ENCODE measurements at regions not wholly inside any gene's neighbourhood (a gene's known extent, or its start where the extent isn't known, plus 50 kb on each side); places are given as distances from the start of the nearest gene placed in this dataset.
"Not testable (repeated sequence)": the region's sequence is repeated elsewhere in the genome, so short reads cannot be mapped to it uniquely, and the experiment has no call there.

- in situ Hi-C loops (cut with MboI; ENCODE audit: low sequenced_read_pairs, unreplicated experiment): no loop called here
- no peak for DNase-seq (ENCODE audit: low spot score)
- TF ChIP-seq, protein P1, sequence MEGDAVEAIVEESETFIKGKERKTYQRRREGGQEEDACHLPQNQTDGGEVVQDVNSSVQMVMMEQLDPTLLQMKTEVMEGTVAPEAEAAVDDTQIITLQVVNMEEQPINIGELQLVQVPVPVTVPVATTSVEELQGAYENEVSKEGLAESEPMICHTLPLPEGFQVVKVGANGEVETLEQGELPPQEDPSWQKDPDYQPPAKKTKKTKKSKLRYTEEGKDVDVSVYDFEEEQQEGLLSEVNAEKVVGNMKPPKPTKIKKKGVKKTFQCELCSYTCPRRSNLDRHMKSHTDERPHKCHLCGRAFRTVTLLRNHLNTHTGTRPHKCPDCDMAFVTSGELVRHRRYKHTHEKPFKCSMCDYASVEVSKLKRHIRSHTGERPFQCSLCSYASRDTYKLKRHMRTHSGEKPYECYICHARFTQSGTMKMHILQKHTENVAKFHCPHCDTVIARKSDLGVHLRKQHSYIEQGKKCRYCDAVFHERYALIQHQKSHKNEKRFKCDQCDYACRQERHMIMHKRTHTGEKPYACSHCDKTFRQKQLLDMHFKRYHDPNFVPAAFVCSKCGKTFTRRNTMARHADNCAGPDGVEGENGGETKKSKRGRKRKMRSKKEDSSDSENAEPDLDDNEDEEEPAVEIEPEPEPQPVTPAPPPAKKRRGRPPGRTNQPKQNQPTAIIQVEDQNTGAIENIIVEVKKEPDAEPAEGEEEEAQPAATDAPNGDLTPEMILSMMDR (IDR thresholded peaks at IDR 0.05; ENCODE audit: borderline replicate concordance, control extremely low read depth, extremely low read depth, insufficient read depth, missing control alignments): no peak
Observed at GRCh38 chr13:86309881-86310280, 510.7 kb upstream of the SLITRK6 start.

- TF ChIP-seq, protein P1 (IDR thresholded peaks at IDR 0.05; ENCODE audit: borderline replicate concordance, control extremely low read depth, extremely low read depth, insufficient read depth, missing control alignments): no peak
- DNase-seq (ENCODE audit: low spot score): no peak
- in situ Hi-C loops (cut with MboI; ENCODE audit: low sequenced_read_pairs, unreplicated experiment): no loop called here
Observed at GRCh38 chr13:86313421-86313820, 514.2 kb upstream of the SLITRK6 start.

DNA sequence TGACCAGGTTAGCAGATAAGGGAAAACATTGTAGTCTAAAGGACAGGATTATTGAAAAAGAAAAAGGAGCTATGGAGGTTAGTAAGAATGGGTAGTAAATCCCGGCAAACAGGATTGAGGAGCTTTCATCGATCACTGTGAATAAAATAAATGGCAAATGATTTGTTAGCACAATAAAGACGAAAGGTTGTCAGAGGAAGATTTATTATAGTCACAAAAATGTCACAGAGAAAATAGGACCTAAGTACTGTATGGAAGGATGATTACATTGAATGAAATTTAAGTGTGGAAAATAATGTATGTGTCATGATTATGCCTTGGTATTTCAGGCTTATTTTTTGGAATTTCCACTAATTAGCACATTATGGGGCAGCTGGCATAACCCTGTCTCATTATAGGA is 519.2 kb upstream of the SLITRK6 start:
- in situ Hi-C loops (cut with MboI; ENCODE audit: low sequenced_read_pairs, unreplicated experiment): no loop called here
- TF ChIP-seq, protein P1 (IDR thresholded peaks at IDR 0.05; ENCODE audit: borderline replicate concordance, control extremely low read depth, extremely low read depth, insufficient read depth, missing control alignments): no peak
- no peak for DNase-seq (ENCODE audit: low spot score)

GRCh38 chr13:86324191-86324590 is 525.0 kb upstream of the SLITRK6 start:
- DNase-seq (ENCODE audit: low spot score): no peak
- in situ Hi-C loops (cut with MboI; ENCODE audit: low sequenced_read_pairs, unreplicated experiment): no loop called here
- TF ChIP-seq, protein P1 (IDR thresholded peaks at IDR 0.05; ENCODE audit: borderline replicate concordance, control extremely low read depth, extremely low read depth, insufficient read depth, missing control alignments): no peak

DNA sequence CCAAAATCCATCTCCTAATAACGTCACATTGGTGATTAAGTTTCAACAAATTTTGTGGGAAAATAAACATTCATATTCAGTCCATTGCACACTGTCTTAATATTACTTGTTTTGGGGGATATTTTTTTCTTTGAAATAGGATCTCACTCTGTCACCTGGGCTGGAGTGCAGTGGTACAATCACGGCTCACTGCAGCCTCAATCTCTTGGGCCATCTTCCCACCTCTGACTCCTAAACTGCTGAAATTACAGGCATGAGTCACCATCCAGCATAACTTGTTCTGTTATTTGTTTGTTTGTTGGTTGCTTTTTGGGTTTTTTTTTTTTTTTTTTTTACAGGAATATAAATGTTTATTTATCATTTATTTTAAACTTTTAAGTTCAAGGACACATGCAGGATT is 556.1 kb upstream of the SLITRK6 start:
- no peak for DNase-seq (ENCODE audit: low spot score)
- TF ChIP-seq, protein P1 (IDR thresholded peaks at IDR 0.05; ENCODE audit: borderline replicate concordance, control extremely low read depth, extremely low read depth, insufficient read depth, missing control alignments): no peak
- in situ Hi-C loops (cut with MboI; ENCODE audit: low sequenced_read_pairs, unreplicated experiment): no loop called here

DNA sequence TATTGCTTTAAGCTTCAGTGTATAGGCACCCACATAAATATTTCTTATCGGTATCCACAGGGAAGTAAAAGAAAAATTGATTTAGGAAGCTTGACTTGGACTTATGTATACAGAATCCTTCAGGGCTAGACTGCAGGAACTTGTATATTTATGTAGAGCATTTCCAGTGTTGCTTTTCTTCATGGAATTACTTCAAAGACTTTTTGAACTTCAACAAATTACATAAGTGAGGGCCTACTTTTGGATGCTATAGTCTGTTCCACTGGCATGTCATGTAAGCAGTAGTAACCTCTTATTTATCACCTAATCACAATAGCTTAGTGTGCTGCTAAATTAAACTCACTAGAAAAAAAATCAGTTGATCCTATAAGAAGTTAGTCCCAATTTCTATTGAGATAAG is 557.9 kb upstream of the SLITRK6 start:
- TF ChIP-seq, protein P1 (IDR thresholded peaks at IDR 0.05; ENCODE audit: borderline replicate concordance, control extremely low read depth, extremely low read depth, insufficient read depth, missing control alignments): no peak
- in situ Hi-C loops (cut with MboI; ENCODE audit: low sequenced_read_pairs, unreplicated experiment): no loop called here
- no peak for DNase-seq (ENCODE audit: low spot score)

DNA sequence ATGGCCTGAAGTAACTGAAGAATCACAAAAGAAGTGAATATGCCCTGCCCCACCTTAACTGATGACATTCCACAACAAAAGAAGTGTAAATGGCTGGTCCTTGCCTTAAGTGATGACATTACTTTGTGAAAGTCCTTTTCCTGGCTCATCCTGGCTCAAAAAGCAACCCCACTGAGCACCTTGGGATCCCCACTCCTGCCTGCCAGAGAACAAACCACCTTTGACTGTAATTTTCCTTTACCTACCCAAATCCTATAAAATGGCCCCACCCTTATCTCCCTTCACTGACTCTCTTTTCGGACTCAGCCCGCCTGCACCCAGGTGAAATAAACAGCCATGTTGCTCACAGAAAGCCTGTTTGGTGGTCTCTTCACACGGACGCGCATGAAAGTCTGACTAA is 564.5 kb upstream of the SLITRK6 start:
- in situ Hi-C loops (cut with MboI; ENCODE audit: low sequenced_read_pairs, unreplicated experiment); DNase-seq (ENCODE audit: low spot score): not testable (repeated sequence)

Data from GM13976 (cell line).